WERI-Rb-1 (cell line): ENCODE measurements at regions not wholly inside any gene's neighbourhood (a gene's known extent, or its start where the extent isn't known, plus 50 kb on each side); places are given as distances from the start of the nearest gene placed in this dataset.

ENCODE experiments used
- DNase-seq: peaks from one replicate; pipeline ENCODE4 v3.0.0-alpha.2; 2020
- H3K27ac ChIP-seq: fragments of 250-450 bp; sonication (Bioruptor Pico); 2 replicates; pipeline ENCODE4 v1.5.1; 2020; ENCODE audit warnings: mild to moderate bottlenecking, moderate library complexity
- H3K27me3 ChIP-seq: fragments of 250-450 bp; sonication (Bioruptor Pico); 2 replicates; pipeline ENCODE4 v1.5.1; 2021; ENCODE audit warnings: mild to moderate bottlenecking, low read depth, moderate library complexity; ENCODE audit not compliant: insufficient read depth, severe bottlenecking
- H3K36me3 ChIP-seq: fragments of 250-450 bp; sonication (Bioruptor Pico); 2 replicates; pipeline ENCODE4 v1.5.1; 2020; ENCODE audit warnings: mild to moderate bottlenecking, moderate library complexity
- H3K4me3 ChIP-seq: 2 replicates; pipeline ENCODE4 v1.5.1; 2011; ENCODE audit warnings: low read depth, mild to moderate bottlenecking, control low read depth, low read length
- H3K9me3 ChIP-seq: fragments of 250-450 bp; sonication (Bioruptor Pico); 2 replicates; pipeline ENCODE4 v1.5.1; 2021; ENCODE audit warnings: mild to moderate bottlenecking, moderate library complexity; ENCODE audit not compliant: severe bottlenecking
- TF ChIP-seq, protein P1 (sequence below): IDR thresholded peaks from 2 replicates; pipeline ENCODE4 v1.5.1; 2011; ENCODE audit warnings: low read depth, mild to moderate bottlenecking, control low read depth, inconsistent platforms, low read length

DNA sequence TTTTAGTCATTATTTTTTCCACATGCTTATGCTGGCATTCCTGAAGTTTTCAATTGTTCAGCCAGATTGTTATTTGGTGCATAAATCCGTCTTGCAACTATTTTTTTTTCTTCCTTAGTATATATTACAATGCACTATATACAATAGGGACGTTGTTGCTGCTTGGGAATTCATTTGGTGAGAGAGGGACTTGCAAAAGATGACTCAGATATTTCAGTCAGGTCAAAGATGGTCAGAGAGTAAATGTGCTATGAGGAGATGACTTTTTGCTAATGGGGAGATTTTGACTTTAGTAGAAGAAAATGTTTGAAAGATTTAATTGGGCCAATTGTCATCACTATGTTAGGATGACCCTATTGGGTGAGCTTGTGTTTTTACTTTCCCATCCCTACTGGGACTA lies 348.4 kb upstream of the MTPN start:
- Histone ChIP-seq H3K27me3 (no peaks in the 10 kb centered on the region), H3K4me3 (no peak overlapping the region)

DNA sequence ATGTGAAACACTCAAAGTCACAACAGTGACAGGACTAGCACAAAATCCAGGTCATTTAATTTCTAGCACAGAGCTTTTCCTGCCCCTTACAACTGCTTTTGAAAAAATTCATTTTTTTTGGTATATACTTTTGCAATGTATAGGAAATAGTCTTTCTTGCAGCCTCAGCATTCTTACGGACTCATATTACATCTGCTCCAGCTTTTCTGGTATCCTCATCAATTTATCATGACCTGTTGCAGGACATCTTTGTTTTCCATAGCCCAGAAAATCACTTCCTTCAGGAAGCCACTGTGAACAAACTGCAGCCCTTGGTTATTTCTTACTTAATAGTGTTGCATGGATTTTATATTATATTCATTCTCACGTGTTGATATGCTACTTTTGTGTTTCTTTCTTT lies 347.9 kb upstream of the MTPN start:
- TF ChIP-seq, protein P1, sequence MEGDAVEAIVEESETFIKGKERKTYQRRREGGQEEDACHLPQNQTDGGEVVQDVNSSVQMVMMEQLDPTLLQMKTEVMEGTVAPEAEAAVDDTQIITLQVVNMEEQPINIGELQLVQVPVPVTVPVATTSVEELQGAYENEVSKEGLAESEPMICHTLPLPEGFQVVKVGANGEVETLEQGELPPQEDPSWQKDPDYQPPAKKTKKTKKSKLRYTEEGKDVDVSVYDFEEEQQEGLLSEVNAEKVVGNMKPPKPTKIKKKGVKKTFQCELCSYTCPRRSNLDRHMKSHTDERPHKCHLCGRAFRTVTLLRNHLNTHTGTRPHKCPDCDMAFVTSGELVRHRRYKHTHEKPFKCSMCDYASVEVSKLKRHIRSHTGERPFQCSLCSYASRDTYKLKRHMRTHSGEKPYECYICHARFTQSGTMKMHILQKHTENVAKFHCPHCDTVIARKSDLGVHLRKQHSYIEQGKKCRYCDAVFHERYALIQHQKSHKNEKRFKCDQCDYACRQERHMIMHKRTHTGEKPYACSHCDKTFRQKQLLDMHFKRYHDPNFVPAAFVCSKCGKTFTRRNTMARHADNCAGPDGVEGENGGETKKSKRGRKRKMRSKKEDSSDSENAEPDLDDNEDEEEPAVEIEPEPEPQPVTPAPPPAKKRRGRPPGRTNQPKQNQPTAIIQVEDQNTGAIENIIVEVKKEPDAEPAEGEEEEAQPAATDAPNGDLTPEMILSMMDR: no peak
- H3K27ac ChIP-seq: no peak overlapping the region

More for the DNA sequence above, 348.4 kb upstream of the MTPN start:
- Histone ChIP-seq H3K27ac (no peak overlapping the region), H3K36me3 (no peaks in the 10 kb centered on the region), H3K9me3 (no peaks in the 10 kb centered on the region)
- TF ChIP-seq, protein P1: no peak
- no peak for DNase-seq

GRCh38 chr7:136324073-136324704 lies 347.0 kb upstream of the MTPN start:
- no peak for DNase-seq
- H3K36me3 ChIP-seq: no peaks in the 10 kb centered on the region
- no peak overlapping the region for H3K27ac ChIP-seq
- H3K9me3 ChIP-seq: no peaks in the 10 kb centered on the region
- TF ChIP-seq, protein P1: no peak
- H3K27me3 ChIP-seq: no peaks in the 10 kb centered on the region
- H3K4me3 ChIP-seq: no peak overlapping the region

More for the DNA sequence above, 347.9 kb upstream of the MTPN start:
- DNase-seq: no peak
- no peak overlapping the region for H3K4me3 ChIP-seq
- no peaks in the 10 kb centered on the region for H3K27me3 ChIP-seq
- no peaks in the 10 kb centered on the region for H3K9me3 ChIP-seq
- no peaks in the 10 kb centered on the region for H3K36me3 ChIP-seq

DNA sequence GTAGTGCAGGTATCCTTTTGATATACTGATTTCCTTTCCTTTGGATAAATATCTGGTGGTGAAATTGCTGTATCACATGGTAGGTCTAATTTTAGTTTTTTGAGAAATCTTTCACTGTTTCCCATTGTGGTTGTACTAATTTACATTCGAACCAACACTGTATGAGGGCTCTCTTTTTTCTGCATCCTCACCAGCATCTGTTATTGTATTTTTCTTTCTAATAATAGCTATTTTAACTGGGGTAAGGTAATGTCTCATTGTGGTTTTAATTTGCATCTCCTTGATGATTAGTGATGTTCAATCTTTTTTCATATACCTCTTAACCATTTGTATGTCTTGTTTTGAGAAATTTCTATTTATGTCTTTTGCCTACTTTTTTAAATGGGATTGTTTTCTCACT lies 335.4 kb upstream of the MTPN start:
- no peaks in the 10 kb centered on the region for H3K9me3 ChIP-seq
- no peak overlapping the region for H3K27ac ChIP-seq
- H3K27me3 ChIP-seq: no peaks in the 10 kb centered on the region
- H3K4me3 ChIP-seq: no peak overlapping the region
- no peak for DNase-seq
- no peaks in the 10 kb centered on the region for H3K36me3 ChIP-seq
- TF ChIP-seq, protein P1: no peak

DNA sequence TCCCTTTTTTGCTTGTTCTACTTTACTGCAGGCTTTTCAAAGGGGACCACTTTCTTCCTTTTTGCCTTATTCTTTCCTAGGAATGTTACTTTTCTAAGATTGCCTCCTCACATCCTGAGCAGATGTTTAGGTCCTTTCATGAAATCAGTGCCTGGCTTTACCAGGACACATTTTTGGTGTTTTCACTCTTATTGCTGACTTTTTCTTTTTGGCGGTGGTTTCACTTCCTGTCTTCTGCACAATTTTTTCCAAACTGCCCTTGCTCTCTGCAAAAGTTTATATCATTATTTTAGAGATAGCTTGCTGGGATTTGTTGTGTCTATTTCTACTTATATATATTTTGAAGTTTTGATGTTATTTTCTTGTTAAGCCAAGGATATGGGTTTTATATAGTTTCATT lies 332.2 kb upstream of the MTPN start:
- TF ChIP-seq, protein P1: no peak
- no peak for DNase-seq
- no peaks in the 10 kb centered on the region for H3K36me3 ChIP-seq
- H3K4me3 ChIP-seq: no peak overlapping the region
- H3K27me3 ChIP-seq: no peaks in the 10 kb centered on the region
- no peak overlapping the region for H3K27ac ChIP-seq
- no peaks in the 10 kb centered on the region for H3K9me3 ChIP-seq

DNA sequence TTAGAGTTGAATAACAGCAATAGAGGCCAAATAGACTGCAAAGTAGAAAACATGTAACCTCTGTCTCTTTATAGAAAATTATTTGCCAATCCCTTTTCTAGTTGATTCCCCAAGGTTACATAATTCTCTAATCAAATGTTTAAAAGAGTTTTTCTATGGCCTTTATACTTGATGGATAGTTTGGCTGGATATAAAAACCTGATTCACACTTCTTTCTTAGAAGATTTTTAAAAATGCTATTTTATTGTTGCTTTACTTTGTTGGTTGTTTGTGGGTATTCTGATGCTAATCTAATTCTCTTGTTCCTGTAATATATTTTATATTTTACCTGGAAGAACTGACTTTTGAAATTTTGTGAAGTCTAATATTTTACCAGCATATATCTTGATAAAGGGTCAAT lies 331.1 kb upstream of the MTPN start:
- no peaks in the 10 kb centered on the region for H3K9me3 ChIP-seq
- no peaks in the 10 kb centered on the region for H3K36me3 ChIP-seq
- H3K27me3 ChIP-seq: no peaks in the 10 kb centered on the region
- TF ChIP-seq, protein P1: no peak
- H3K4me3 ChIP-seq: no peak overlapping the region
- no peak for DNase-seq
- H3K27ac ChIP-seq: no peak overlapping the region
